ENCODE measurements at regions not wholly inside any gene's neighbourhood (a gene's known extent, or its start where the extent isn't known, plus 50 kb on each side); places are given as distances from the start of the nearest gene placed in this dataset.

DNA sequence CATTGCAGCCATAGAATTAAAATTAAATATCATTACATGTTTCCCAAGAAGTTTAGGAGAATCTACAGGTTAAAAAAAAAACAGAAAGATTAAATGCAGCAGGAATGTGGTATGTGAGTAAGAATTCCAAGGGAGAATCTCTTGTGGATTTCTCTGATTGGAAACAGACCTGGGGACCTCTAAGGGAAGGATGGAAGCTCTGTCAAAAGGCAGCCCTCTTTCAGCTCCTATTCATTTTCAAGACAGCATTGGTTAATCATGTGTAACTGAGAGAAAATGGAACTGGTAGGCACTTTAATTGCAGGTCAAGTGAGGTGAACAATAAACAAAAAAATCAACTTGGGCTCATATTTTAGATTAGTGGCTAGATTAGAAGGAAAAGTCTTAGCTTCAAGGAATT is 81.4 kb upstream of the MTPN start:
- H3K9me3 ChIP-seq (ENCODE audit: control insufficient read depth, low read depth, low read length), result no peaks in the 10 kb centered on the region
- no peak overlapping the region for H3T11ph ChIP-seq (ENCODE audit: low read length)
- Mint-ChIP-seq H3K36me3 (ENCODE audit: insufficient read depth in 1 of 3, low read depth in 3 of 3) (no peaks in the 10 kb centered on the region), H3K27me3 (ENCODE audit: low read depth) (no peaks in the 10 kb centered on the region; the same call in 1 of the 2 replicates), H3K4me1 (peaks cover 4 to 9% of the 10 kb centered on the region in 2 experiments; a peak in 2 of 4 replicates), H3K4me3 (no peak overlapping the region), H3K27ac (no peak overlapping the region), H3K9me3 (no peaks in the 10 kb centered on the region)
- no peaks in the 10 kb centered on the region for H4K20me1 ChIP-seq (ENCODE audit: control insufficient read depth, insufficient read depth, insufficient read length)
- no peak for TF ChIP-seq CTCF (conservative IDR thresholded peaks at IDR 0.05)
- no peak overlapping the region for H4K91ac ChIP-seq (ENCODE audit: insufficient read length, low read depth, low read length)
- H2BK120ac ChIP-seq (ENCODE audit: low read depth, low read length, poor library complexity, severe bottlenecking), result no peak overlapping the region
- H2BK5ac ChIP-seq (ENCODE audit: insufficient read length, low read length), result no peak overlapping the region
- no peaks in the 10 kb centered on the region for H3K23me2 ChIP-seq (ENCODE audit: insufficient read length, low read depth, low read length, poor library complexity, severe bottlenecking)
- H2BK20ac ChIP-seq (ENCODE audit: low read depth, low read length, poor library complexity, severe bottlenecking), result no peak overlapping the region
- H3K27ac ChIP-seq (ENCODE audit: insufficient read length, low read depth, low read length), result no peak overlapping the region
- no peak overlapping the region for H3K4me2 ChIP-seq (ENCODE audit: insufficient read depth, insufficient read length, low read length)
- H2AK5ac ChIP-seq (ENCODE audit: insufficient read length, low read length), result no peak overlapping the region
- H3K79me1 ChIP-seq (ENCODE audit: insufficient read depth, low read depth, low read length, poor library complexity, severe bottlenecking), result no peaks in the 10 kb centered on the region
- no peak overlapping the region for H4K8ac ChIP-seq (replicated peaks; ENCODE audit: insufficient read length, low read depth, low read length)
- no peak overlapping the region for H2BK12ac ChIP-seq (ENCODE audit: insufficient read length, low read depth, low read length)
- H2BK15ac ChIP-seq (ENCODE audit: low read depth, low read length), result no peak overlapping the region
- no peak overlapping the region for H3K14ac ChIP-seq (ENCODE audit: insufficient read depth, low read length)
- H3K9ac ChIP-seq (ENCODE audit: extremely low read depth, insufficient read length, low read length), result no peak overlapping the region
- H3K23ac ChIP-seq (ENCODE audit: insufficient read length, low read depth, low read length), result no peak overlapping the region
- no peak overlapping the region for H3K4ac ChIP-seq (ENCODE audit: low read depth, low read length)
- H2AFZ ChIP-seq (ENCODE audit: low read length), result no peak overlapping the region
- no peak overlapping the region for H3K56ac ChIP-seq (ENCODE audit: insufficient read length, low read depth, low read length)
- H3K27me3 ChIP-seq (ENCODE audit: insufficient read depth, low read length), result no peaks in the 10 kb centered on the region
- no peak overlapping the region for H3K18ac ChIP-seq (ENCODE audit: insufficient read length, low read depth, low read length)
- H4K5ac ChIP-seq (ENCODE audit: insufficient read length, low read depth, low read length), result no peak overlapping the region
- H3K4me1 ChIP-seq (ENCODE audit: insufficient read depth, low read length), result no peaks in the 10 kb centered on the region; the same call in 1 of the 2 replicates
- no peaks in the 10 kb centered on the region for H3K79me2 ChIP-seq (ENCODE audit: insufficient read depth, low read length)
- no peak for DNase-seq
